ENCODE measurements at regions not wholly inside any gene's neighbourhood (a gene's known extent, or its start where the extent isn't known, plus 50 kb on each side); places are given as distances from the start of the nearest gene placed in this dataset.

- Histone ChIP-seq H2BK120ac (ENCODE audit: low read depth, low read length) (no peak overlapping the region), H2AK5ac (ENCODE audit: low read depth, low read length) (no peak overlapping the region), H4K8ac (ENCODE audit: low read depth in 2 of 2, low read length in 2 of 2) (no peak overlapping the region), H2BK5ac (ENCODE audit: low read depth, low read length, poor library complexity, severe bottlenecking) (no peak overlapping the region), H2AFZ (replicated peaks; ENCODE audit: low read length, poor library complexity) (no peak overlapping the region), H3K4me1 (ENCODE audit: control insufficient read depth, insufficient read depth, low read length) (no peaks in the 10 kb centered on the region; the same call in 1 of the 2 replicates), H3K23ac (ENCODE audit: low read depth, low read length) (no peak overlapping the region), H3K14ac (replicated peaks; ENCODE audit: low read depth, low read length) (no peak overlapping the region), H4K5ac (ENCODE audit: low read depth, low read length) (no peak overlapping the region), H3K4me3 (ENCODE audit: insufficient read depth, low read depth, low read length) (no peak overlapping the region), H3K18ac (ENCODE audit: low read depth, low read length) (no peak overlapping the region), H3K27me3 (ENCODE audit: control insufficient read depth, insufficient read depth, low read length) (no peaks in the 10 kb centered on the region), H4K91ac (ENCODE audit: insufficient read depth, low read depth, low read length) (no peak overlapping the region), H3K9ac (ENCODE audit: low read depth, low read length) (no peak overlapping the region), H2AK9ac (replicated peaks; ENCODE audit: low read depth, low read length, poor library complexity) (no peak overlapping the region), H3K4me2 (ENCODE audit: low read depth, low read length) (no peak overlapping the region), H3K27ac (ENCODE audit: insufficient read depth, low read length) (no peak overlapping the region), H2BK15ac (ENCODE audit: low read depth, low read length) (no peak overlapping the region), H3K4ac (ENCODE audit: low read depth, low read length) (no peak overlapping the region), H3K56ac (ENCODE audit: extremely low read depth, insufficient read depth, low read length) (no peak overlapping the region), H2BK20ac (ENCODE audit: low read depth, low read length) (no peak overlapping the region), H4K20me1 (ENCODE audit: insufficient read depth, low read length) (no peaks in the 10 kb centered on the region), H3K36me3 (ENCODE audit: control insufficient read depth, insufficient read depth, low read length) (no peaks in the 10 kb centered on the region), H3K9me1 (ENCODE audit: insufficient read depth, low read length) (no peaks in the 10 kb centered on the region), H3K9me3 (ENCODE audit: control insufficient read depth, insufficient read depth, low read length) (peaks cover 2% of the 10 kb centered on the region; the same call in 1 of the 2 replicates), H3K79me1 (ENCODE audit: low read depth in 1 of 2, low read length in 2 of 2) (no peaks in the 10 kb centered on the region)
- intact Hi-C loops (cut with micrococcal nuclease): loop anchor here (5.0 kb wide), 1 partner anchor 638 kb away; no protein-coding TSS in a partner anchor
- CTCF ChIA-PET: interaction anchor here (0.6 kb wide), 1 partner anchor 105 kb away, joined by 3 read pairs; no protein-coding TSS in a partner anchor
- TF ChIP-seq, protein P1, sequence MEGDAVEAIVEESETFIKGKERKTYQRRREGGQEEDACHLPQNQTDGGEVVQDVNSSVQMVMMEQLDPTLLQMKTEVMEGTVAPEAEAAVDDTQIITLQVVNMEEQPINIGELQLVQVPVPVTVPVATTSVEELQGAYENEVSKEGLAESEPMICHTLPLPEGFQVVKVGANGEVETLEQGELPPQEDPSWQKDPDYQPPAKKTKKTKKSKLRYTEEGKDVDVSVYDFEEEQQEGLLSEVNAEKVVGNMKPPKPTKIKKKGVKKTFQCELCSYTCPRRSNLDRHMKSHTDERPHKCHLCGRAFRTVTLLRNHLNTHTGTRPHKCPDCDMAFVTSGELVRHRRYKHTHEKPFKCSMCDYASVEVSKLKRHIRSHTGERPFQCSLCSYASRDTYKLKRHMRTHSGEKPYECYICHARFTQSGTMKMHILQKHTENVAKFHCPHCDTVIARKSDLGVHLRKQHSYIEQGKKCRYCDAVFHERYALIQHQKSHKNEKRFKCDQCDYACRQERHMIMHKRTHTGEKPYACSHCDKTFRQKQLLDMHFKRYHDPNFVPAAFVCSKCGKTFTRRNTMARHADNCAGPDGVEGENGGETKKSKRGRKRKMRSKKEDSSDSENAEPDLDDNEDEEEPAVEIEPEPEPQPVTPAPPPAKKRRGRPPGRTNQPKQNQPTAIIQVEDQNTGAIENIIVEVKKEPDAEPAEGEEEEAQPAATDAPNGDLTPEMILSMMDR (conservative IDR thresholded peaks at IDR 0.05; ENCODE audit: low read depth, low read length): no peak
- TF ChIP-seq, protein P2, sequence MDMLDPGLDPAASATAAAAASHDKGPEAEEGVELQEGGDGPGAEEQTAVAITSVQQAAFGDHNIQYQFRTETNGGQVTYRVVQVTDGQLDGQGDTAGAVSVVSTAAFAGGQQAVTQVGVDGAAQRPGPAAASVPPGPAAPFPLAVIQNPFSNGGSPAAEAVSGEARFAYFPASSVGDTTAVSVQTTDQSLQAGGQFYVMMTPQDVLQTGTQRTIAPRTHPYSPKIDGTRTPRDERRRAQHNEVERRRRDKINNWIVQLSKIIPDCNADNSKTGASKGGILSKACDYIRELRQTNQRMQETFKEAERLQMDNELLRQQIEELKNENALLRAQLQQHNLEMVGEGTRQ (IDR thresholded peaks at IDR 0.05; ENCODE audit: low read depth, low read length): no peak
- TF ChIP-seq CEBPB (IDR thresholded peaks at IDR 0.05; ENCODE audit: low read depth, low read length) (no peak), POLR2A (IDR thresholded peaks at IDR 0.05; ENCODE audit: low read depth, low read length) (no peak)
- TF ChIP-seq, protein P3, sequence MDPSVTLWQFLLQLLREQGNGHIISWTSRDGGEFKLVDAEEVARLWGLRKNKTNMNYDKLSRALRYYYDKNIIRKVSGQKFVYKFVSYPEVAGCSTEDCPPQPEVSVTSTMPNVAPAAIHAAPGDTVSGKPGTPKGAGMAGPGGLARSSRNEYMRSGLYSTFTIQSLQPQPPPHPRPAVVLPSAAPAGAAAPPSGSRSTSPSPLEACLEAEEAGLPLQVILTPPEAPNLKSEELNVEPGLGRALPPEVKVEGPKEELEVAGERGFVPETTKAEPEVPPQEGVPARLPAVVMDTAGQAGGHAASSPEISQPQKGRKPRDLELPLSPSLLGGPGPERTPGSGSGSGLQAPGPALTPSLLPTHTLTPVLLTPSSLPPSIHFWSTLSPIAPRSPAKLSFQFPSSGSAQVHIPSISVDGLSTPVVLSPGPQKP (IDR thresholded peaks at IDR 0.05; ENCODE audit: borderline replicate concordance, low read depth, low read length): no peak
- POLR2A ChIA-PET (ENCODE audit: unreplicated experiment): no interaction called here
- no TSS peak for BruUV-seq (replicated peaks)
- no CpG with 5 or more reads among the region's 6 CpGs for WGBS, 2 experiments (ENCODE audit: extremely low coverage in 2 of 2, insufficient read length in 1 of 2)
- dilution Hi-C loops (cut with HindIII; ENCODE audit: low sequenced_read_pairs, unreplicated experiment): no loop called here
- no peak for DNase-seq
- in situ Hi-C loops (cut with MboI; ENCODE audit: low sequenced_read_pairs): no loop called here
- ATAC-seq (ENCODE audit: low read depth): no peak
Measured at GRCh38 chr1:178595491-178595890, 82.6 kb downstream of the TEX35 start.
